GM23338 (cell line): ENCODE measurements at regions not wholly inside any gene's neighbourhood (a gene's known extent, or its start where the extent isn't known, plus 50 kb on each side); places are given as distances from the start of the nearest gene placed in this dataset.

Experiments used
- ATAC-seq: fragments of 200-7000 bp; cut with Tn5 transposase; 3 replicates; pipeline ENCODE4 v1.9.1; 2020
- DNase-seq: peaks from one replicate; pipeline ENCODE4 v3.0.0-alpha.2; 2015; ENCODE audit warnings: low spot score
- H2AFZ ChIP-seq: fragments of 200-600 bp; sonication (generic); 2 replicates; pipeline ENCODE4 v1.8.0; 2016; ENCODE audit warnings: antibody characterized with exemption, mild to moderate bottlenecking, moderate library complexity
- H3F3A ChIP-seq: fragments of 200-600 bp; sonication (generic); replicated peaks from 2 replicates; pipeline ENCODE4 v1.8.0; 2017; ENCODE audit warnings: antibody characterized with exemption, mixed run types, low read depth
- H3K27ac ChIP-seq: fragments of 200-600 bp; sonication (generic); 2 replicates; pipeline ENCODE4 v1.6.1; 2016; ENCODE audit warnings: low read depth
- H3K27me3 ChIP-seq: fragments of 200-600 bp; sonication (generic); 2 replicates; pipeline ENCODE4 v1.8.0; 2016; ENCODE audit warnings: mild to moderate bottlenecking, mixed run types, moderate library complexity; ENCODE audit not compliant: insufficient read depth
- H3K36me3 ChIP-seq: fragments of 200-600 bp; sonication (generic); 2 replicates; pipeline ENCODE4 v1.8.0; 2016; ENCODE audit warnings: mild to moderate bottlenecking; ENCODE audit not compliant: insufficient read depth
- H3K4me1 ChIP-seq: fragments of 200-600 bp; sonication (generic); 2 replicates; pipeline ENCODE4 v1.8.0; 2016; ENCODE audit warnings: mild to moderate bottlenecking, moderate library complexity; ENCODE audit not compliant: insufficient read depth
- H3K4me2 ChIP-seq: fragments of 200-600 bp; sonication (generic); 2 replicates; pipeline ENCODE4 v1.7.1; 2017; ENCODE audit warnings: mixed run types
- H3K4me3 ChIP-seq: fragments of 200-600 bp; sonication (generic); 2 replicates; pipeline ENCODE4 v1.6.1; 2016; ENCODE audit warnings: mixed run types
- H3K79me2 ChIP-seq: fragments of 200-600 bp; sonication (generic); replicated peaks from 2 replicates; pipeline ENCODE4 v1.8.0; 2017; ENCODE audit warnings: mild to moderate bottlenecking; ENCODE audit not compliant: insufficient read depth
- H3K9me2 ChIP-seq: fragments of 200-600 bp; sonication (generic); 2 replicates; pipeline ENCODE4 v1.8.0; 2017; ENCODE audit not compliant: insufficient read depth
- H4K20me1 ChIP-seq: fragments of 200-600 bp; sonication (generic); replicated peaks from 2 replicates; pipeline ENCODE4 v1.8.0; 2017; ENCODE audit warnings: mild to moderate bottlenecking; ENCODE audit not compliant: insufficient read depth
- H3K27ac Mint-ChIP-seq: 2 replicates; pipeline ENCODE4 v1.8.0; 2020; ENCODE audit warnings: inconsistent platforms, mild to moderate bottlenecking, moderate library complexity, mixed read lengths
- H3K27me3 Mint-ChIP-seq: 3 replicates; pipeline ENCODE4 v1.8.0; 2022; ENCODE audit warnings: low read depth, mild to moderate bottlenecking, moderate library complexity, mixed read lengths, inconsistent platforms; ENCODE audit not compliant: insufficient read depth, poor library complexity
- H3K36me3 Mint-ChIP-seq: 3 replicates; pipeline ENCODE4 v1.8.0; 2021; ENCODE audit warnings: low read depth, mild to moderate bottlenecking, inconsistent platforms, moderate library complexity, mixed read lengths
- H3K4me1 Mint-ChIP-seq: 3 replicates; pipeline ENCODE4 v1.8.0; 2020; ENCODE audit warnings: mild to moderate bottlenecking, inconsistent platforms, mixed read lengths
- H3K4me3 Mint-ChIP-seq: 3 replicates; pipeline ENCODE4 v1.8.0; 2021; ENCODE audit warnings: moderate library complexity, mild to moderate bottlenecking, inconsistent platforms, mixed read lengths
- H3K9me3 Mint-ChIP-seq: 3 replicates; pipeline ENCODE4 v1.8.0; 2020; ENCODE audit warnings: moderate library complexity, mild to moderate bottlenecking, inconsistent platforms, mixed read lengths
- CREB1 ChIP-seq: fragments of 250-450 bp; sonication (Bioruptor Pico); IDR thresholded peaks from 2 replicates; pipeline ENCODE4 v1.5.0; 2020; ENCODE audit warnings: low read depth, mild to moderate bottlenecking, moderate library complexity
- EZH2 ChIP-seq: fragments of 200-600 bp; sonication (generic); IDR thresholded peaks from one replicate; pipeline ENCODE4 v1.8.0; 2017; ENCODE audit warnings: antibody characterized with exemption, mild to moderate bottlenecking, low read depth; ENCODE audit not compliant: unreplicated experiment
- EZH2phosphoT487 ChIP-seq: fragments of 200-600 bp; sonication (generic); IDR thresholded peaks from one replicate; pipeline ENCODE4 v1.8.1; 2018; ENCODE audit warnings: antibody characterized with exemption; ENCODE audit not compliant: unreplicated experiment
- JUNB ChIP-seq: IDR thresholded peaks from one replicate; pipeline ENCODE4 v1.6.1; 2016; ENCODE audit warnings: antibody characterized with exemption; ENCODE audit not compliant: unreplicated experiment
- NANOG ChIP-seq: IDR thresholded peaks from 2 replicates; pipeline ENCODE4 v1.6.1; 2016; ENCODE audit warnings: antibody characterized with exemption, borderline replicate concordance
- POLR2AphosphoS5 ChIP-seq: IDR thresholded peaks from 2 replicates; pipeline ENCODE4 v1.6.1; 2016; ENCODE audit warnings: antibody characterized with exemption, low read depth
- ZNF114 ChIP-seq: fragments of 250-450 bp; sonication (Bioruptor Pico); IDR thresholded peaks from 2 replicates; pipeline ENCODE4 v1.5.0; 2020; ENCODE audit warnings: mild to moderate bottlenecking, moderate library complexity
- ZNF331 ChIP-seq: fragments of 250-450 bp; sonication (Bioruptor Pico); IDR thresholded peaks from 2 replicates; pipeline ENCODE4 v1.5.0; 2020; ENCODE audit warnings: low read depth, mild to moderate bottlenecking, moderate library complexity
- TF ChIP-seq, protein P1 (sequence below): IDR thresholded peaks from 2 replicates; pipeline ENCODE4 v1.6.1; 2016; ENCODE audit warnings: antibody characterized with exemption
- TF ChIP-seq, protein P2 (sequence below): fragments of 250-450 bp; sonication (Bioruptor Pico); IDR thresholded peaks from 2 replicates; pipeline ENCODE4 v1.5.0; 2020; ENCODE audit warnings: mild to moderate bottlenecking, moderate library complexity
- TF ChIP-seq, protein P3 (sequence below), 2 experiments: fragments of 200-600 bp in 1 of 2; sonication (generic) in 1 of 2; conservative IDR thresholded peaks; 2 replicates each; pipeline versions ENCODE4 v1.5.1 to v1.6.1; 2016 to 2017; ENCODE audit warnings: antibody characterized with exemption in 2 of 2, low read depth in 2 of 2, mild to moderate bottlenecking in 2 of 2, moderate library complexity in 1 of 2
- TF ChIP-seq, protein P4 (sequence below): IDR thresholded peaks from one replicate; pipeline ENCODE4 v1.6.1; 2018; ENCODE audit warnings: antibody characterized with exemption; ENCODE audit not compliant: unreplicated experiment

GRCh38 chr10:3961082-3961481, 176.1 kb upstream of the KLF6 start (continued):
- TF ChIP-seq, protein P1, sequence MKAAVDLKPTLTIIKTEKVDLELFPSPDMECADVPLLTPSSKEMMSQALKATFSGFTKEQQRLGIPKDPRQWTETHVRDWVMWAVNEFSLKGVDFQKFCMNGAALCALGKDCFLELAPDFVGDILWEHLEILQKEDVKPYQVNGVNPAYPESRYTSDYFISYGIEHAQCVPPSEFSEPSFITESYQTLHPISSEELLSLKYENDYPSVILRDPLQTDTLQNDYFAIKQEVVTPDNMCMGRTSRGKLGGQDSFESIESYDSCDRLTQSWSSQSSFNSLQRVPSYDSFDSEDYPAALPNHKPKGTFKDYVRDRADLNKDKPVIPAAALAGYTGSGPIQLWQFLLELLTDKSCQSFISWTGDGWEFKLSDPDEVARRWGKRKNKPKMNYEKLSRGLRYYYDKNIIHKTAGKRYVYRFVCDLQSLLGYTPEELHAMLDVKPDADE: no peak
- TF ChIP-seq POLR2AphosphoS5 (no peak), JUNB (no peak), EZH2phosphoT487 (no peak)

- peaks cover 5% of the 10 kb centered on the region; the same call in 1 of the 2 replicates for H3K4me1 ChIP-seq
- no peaks in the 10 kb centered on the region for H4K20me1 ChIP-seq
- Mint-ChIP-seq H3K27ac (peak overlapping the region; percentile 94; the same call in 1 of the 2 replicates), H3K4me1 (peaks cover 38% of the 10 kb centered on the region), H3K9me3 (no peaks in the 10 kb centered on the region), H3K27me3 (peaks cover 14% of the 10 kb centered on the region), H3K4me3 (no peak overlapping the region), H3K36me3 (no peaks in the 10 kb centered on the region)
- H3K27ac ChIP-seq: no peak overlapping the region
- no peaks in the 10 kb centered on the region for H3K9me2 ChIP-seq
- TF ChIP-seq JUNB (no peak), CREB1 (no peak), NANOG (no peak), ZNF331 (CRISPR knock-in tag) (no peak), EZH2 (no peak), ZNF114 (CRISPR knock-in tag) (no peak), POLR2AphosphoS5 (no peak), EZH2phosphoT487 (no peak)
- TF ChIP-seq, protein P2, sequence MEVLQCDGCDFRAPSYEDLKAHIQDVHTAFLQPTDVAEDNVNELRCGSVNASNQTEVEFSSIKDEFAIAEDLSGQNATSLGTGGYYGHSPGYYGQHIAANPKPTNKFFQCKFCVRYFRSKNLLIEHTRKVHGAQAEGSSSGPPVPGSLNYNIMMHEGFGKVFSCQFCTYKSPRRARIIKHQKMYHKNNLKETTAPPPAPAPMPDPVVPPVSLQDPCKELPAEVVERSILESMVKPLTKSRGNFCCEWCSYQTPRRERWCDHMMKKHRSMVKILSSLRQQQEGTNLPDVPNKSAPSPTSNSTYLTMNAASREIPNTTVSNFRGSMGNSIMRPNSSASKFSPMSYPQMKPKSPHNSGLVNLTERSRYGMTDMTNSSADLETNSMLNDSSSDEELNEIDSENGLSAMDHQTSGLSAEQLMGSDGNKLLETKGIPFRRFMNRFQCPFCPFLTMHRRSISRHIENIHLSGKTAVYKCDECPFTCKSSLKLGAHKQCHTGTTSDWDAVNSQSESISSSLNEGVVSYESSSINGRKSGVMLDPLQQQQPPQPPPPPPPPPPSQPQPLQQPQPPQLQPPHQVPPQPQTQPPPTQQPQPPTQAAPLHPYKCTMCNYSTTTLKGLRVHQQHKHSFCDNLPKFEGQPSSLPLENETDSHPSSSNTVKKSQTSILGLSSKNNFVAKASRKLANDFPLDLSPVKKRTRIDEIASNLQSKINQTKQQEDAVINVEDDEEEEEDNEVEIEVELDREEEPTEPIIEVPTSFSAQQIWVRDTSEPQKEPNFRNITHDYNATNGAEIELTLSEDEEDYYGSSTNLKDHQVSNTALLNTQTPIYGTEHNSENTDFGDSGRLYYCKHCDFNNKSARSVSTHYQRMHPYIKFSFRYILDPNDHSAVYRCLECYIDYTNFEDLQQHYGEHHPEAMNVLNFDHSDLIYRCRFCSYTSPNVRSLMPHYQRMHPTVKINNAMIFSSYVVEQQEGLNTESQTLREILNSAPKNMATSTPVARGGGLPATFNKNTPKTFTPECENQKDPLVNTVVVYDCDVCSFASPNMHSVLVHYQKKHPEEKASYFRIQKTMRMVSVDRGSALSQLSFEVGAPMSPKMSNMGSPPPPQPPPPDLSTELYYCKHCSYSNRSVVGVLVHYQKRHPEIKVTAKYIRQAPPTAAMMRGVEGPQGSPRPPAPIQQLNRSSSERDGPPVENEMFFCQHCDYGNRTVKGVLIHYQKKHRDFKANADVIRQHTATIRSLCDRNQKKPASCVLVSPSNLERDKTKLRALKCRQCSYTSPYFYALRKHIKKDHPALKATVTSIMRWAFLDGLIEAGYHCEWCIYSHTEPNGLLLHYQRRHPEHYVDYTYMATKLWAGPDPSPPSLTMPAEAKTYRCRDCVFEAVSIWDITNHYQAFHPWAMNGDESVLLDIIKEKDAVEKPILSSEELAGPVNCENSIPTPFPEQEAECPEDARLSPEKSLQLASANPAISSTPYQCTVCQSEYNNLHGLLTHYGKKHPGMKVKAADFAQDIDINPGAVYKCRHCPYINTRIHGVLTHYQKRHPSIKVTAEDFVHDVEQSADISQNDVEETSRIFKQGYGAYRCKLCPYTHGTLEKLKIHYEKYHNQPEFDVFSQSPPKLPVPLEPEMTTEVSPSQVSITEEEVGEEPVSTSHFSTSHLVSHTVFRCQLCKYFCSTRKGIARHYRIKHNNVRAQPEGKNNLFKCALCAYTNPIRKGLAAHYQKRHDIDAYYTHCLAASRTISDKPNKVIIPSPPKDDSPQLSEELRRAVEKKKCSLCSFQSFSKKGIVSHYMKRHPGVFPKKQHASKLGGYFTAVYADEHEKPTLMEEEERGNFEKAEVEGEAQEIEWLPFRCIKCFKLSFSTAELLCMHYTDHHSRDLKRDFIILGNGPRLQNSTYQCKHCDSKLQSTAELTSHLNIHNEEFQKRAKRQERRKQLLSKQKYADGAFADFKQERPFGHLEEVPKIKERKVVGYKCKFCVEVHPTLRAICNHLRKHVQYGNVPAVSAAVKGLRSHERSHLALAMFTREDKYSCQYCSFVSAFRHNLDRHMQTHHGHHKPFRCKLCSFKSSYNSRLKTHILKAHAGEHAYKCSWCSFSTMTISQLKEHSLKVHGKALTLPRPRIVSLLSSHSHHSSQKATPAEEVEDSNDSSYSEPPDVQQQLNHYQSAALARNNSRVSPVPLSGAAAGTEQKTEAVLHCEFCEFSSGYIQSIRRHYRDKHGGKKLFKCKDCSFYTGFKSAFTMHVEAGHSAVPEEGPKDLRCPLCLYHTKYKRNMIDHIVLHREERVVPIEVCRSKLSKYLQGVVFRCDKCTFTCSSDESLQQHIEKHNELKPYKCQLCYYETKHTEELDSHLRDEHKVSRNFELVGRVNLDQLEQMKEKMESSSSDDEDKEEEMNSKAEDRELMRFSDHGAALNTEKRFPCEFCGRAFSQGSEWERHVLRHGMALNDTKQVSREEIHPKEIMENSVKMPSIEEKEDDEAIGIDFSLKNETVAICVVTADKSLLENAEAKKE (CRISPR knock-in tag): no peak
- TF ChIP-seq, protein P3, sequence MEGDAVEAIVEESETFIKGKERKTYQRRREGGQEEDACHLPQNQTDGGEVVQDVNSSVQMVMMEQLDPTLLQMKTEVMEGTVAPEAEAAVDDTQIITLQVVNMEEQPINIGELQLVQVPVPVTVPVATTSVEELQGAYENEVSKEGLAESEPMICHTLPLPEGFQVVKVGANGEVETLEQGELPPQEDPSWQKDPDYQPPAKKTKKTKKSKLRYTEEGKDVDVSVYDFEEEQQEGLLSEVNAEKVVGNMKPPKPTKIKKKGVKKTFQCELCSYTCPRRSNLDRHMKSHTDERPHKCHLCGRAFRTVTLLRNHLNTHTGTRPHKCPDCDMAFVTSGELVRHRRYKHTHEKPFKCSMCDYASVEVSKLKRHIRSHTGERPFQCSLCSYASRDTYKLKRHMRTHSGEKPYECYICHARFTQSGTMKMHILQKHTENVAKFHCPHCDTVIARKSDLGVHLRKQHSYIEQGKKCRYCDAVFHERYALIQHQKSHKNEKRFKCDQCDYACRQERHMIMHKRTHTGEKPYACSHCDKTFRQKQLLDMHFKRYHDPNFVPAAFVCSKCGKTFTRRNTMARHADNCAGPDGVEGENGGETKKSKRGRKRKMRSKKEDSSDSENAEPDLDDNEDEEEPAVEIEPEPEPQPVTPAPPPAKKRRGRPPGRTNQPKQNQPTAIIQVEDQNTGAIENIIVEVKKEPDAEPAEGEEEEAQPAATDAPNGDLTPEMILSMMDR (conservative IDR thresholded peaks at IDR 0.05; ENCODE audit: low read depth in 2 of 2): no peak
- TF ChIP-seq, protein P4, sequence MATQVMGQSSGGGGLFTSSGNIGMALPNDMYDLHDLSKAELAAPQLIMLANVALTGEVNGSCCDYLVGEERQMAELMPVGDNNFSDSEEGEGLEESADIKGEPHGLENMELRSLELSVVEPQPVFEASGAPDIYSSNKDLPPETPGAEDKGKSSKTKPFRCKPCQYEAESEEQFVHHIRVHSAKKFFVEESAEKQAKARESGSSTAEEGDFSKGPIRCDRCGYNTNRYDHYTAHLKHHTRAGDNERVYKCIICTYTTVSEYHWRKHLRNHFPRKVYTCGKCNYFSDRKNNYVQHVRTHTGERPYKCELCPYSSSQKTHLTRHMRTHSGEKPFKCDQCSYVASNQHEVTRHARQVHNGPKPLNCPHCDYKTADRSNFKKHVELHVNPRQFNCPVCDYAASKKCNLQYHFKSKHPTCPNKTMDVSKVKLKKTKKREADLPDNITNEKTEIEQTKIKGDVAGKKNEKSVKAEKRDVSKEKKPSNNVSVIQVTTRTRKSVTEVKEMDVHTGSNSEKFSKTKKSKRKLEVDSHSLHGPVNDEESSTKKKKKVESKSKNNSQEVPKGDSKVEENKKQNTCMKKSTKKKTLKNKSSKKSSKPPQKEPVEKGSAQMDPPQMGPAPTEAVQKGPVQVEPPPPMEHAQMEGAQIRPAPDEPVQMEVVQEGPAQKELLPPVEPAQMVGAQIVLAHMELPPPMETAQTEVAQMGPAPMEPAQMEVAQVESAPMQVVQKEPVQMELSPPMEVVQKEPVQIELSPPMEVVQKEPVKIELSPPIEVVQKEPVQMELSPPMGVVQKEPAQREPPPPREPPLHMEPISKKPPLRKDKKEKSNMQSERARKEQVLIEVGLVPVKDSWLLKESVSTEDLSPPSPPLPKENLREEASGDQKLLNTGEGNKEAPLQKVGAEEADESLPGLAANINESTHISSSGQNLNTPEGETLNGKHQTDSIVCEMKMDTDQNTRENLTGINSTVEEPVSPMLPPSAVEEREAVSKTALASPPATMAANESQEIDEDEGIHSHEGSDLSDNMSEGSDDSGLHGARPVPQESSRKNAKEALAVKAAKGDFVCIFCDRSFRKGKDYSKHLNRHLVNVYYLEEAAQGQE: no peak
- TF ChIP-seq, protein P1: no peak
- no peaks in the 10 kb centered on the region for H3K79me2 ChIP-seq
- no peak for ATAC-seq
- no peak for DNase-seq
- no peaks in the 10 kb centered on the region for H3K36me3 ChIP-seq
- no peaks in the 10 kb centered on the region for H3F3A ChIP-seq
- H3K4me2 ChIP-seq: no peak overlapping the region
- H3K4me3 ChIP-seq: no peak overlapping the region
- no peaks in the 10 kb centered on the region for H3K27me3 ChIP-seq
- no peak overlapping the region for H2AFZ ChIP-seq
Measured at GRCh38 chr10:3960496-3960895, 175.5 kb upstream of the KLF6 start.
